Common myeloid progenitor, CD34-positive (primary cell): ENCODE measurements at regions not wholly inside any gene's neighbourhood (a gene's known extent, or its start where the extent isn't known, plus 50 kb on each side); places are given as distances from the start of the nearest gene placed in this dataset.
"Not testable (repeated sequence)": the region's sequence is repeated elsewhere in the genome, so short reads cannot be mapped to it uniquely, and the experiment has no call there.

Experiments used
- CTCF ChIA-PET: fragments of 350-600 bp; sonication (Branson Sonifier 250); formaldehyde crosslinking; loops from one replicate; lab custom pipeline; 2021; ENCODE audit warnings: antibody characterized with exemption; lab: Charles Lee
- POLR2A ChIA-PET: fragments of 350-600 bp; sonication (Branson Sonifier 250); formaldehyde crosslinking; loops from one replicate; lab custom pipeline; 2021; ENCODE audit warnings: antibody characterized with exemption; lab: Charles Lee
- DNase-seq, 3 donors: peaks; one replicate each; pipeline versions ENCODE4 v3.0.0 to v3.0.0-alpha.2; 2013
- H3K27ac ChIP-seq, 2 experiments: 1 replicate in 1 of 2; 2 replicates in 1 of 2; pipeline ENCODE4 v1.7.0; 2013; ENCODE audit warnings: inconsistent platforms in 2 of 2, low read length in 2 of 2, mild to moderate bottlenecking in 2 of 2, low read depth in 1 of 2, moderate library complexity in 1 of 2; ENCODE audit not compliant: severe bottlenecking in 2 of 2, insufficient read depth in 1 of 2, poor library complexity in 1 of 2
- H3K27me3 ChIP-seq, 5 experiments: replicated peaks in 2 of 5; 1 replicate in 3 of 5; 2 replicates in 2 of 5; pipeline versions ENCODE4 v1.6.1 to v1.7.0; 2013; ENCODE audit warnings: low read length in 4 of 5, mild to moderate bottlenecking in 2 of 5, moderate library complexity in 2 of 5, inconsistent platforms in 1 of 5; ENCODE audit not compliant: insufficient read depth in 5 of 5, control insufficient read depth in 4 of 5
- H3K36me3 ChIP-seq, 4 experiments: 1 replicate in 2 of 4; 2 replicates in 2 of 4; pipeline versions ENCODE4 v1.6.1 to v1.7.0; 2013; ENCODE audit warnings: low read length in 3 of 4, control low read depth in 1 of 4, mild to moderate bottlenecking in 1 of 4; ENCODE audit not compliant: control insufficient read depth in 4 of 4, insufficient read depth in 4 of 4
- H3K4me1 ChIP-seq, 4 experiments: 1 replicate in 3 of 4; 2 replicates in 1 of 4; pipeline versions ENCODE4 v1.6.1 to v1.7.1; 2013; ENCODE audit warnings: low read length in 3 of 4, mild to moderate bottlenecking in 3 of 4, control low read depth in 1 of 4, inconsistent platforms in 1 of 4, moderate library complexity in 1 of 4; ENCODE audit not compliant: control insufficient read depth in 4 of 4, insufficient read depth in 4 of 4; ENCODE audit errors: control extremely low read depth in 1 of 4
- H3K4me3 ChIP-seq, 7 experiments: 1 replicate in 4 of 7; 2 replicates in 3 of 7; pipeline versions ENCODE4 v1.5.1 to v1.7.0; 2013; ENCODE audit warnings: mild to moderate bottlenecking in 7 of 7, low read length in 6 of 7, moderate library complexity in 6 of 7, inconsistent platforms in 2 of 7, low read depth in 2 of 7, control low read depth in 1 of 7; ENCODE audit not compliant: insufficient read depth in 4 of 7, control insufficient read depth in 1 of 7; ENCODE audit errors: extremely low read depth in 1 of 7
- H3K9me3 ChIP-seq, 5 experiments: 1 replicate in 4 of 5; 2 replicates in 1 of 5; pipeline versions ENCODE4 v1.6.1 to v1.7.1; 2013; ENCODE audit warnings: low read length in 4 of 5, mild to moderate bottlenecking in 2 of 5, inconsistent platforms in 1 of 5, low read depth in 1 of 5, moderate library complexity in 1 of 5; ENCODE audit not compliant: control insufficient read depth in 4 of 5, insufficient read depth in 2 of 5; ENCODE audit errors: control extremely low read depth in 1 of 5
- WGBS: methylation state at CpG from one replicate; pipeline ENCODE4 v1.1.5; 2013; ENCODE audit not compliant: insufficient coverage; 5-methylcytosine and 5-hydroxymethylcytosine counted together

DNA sequence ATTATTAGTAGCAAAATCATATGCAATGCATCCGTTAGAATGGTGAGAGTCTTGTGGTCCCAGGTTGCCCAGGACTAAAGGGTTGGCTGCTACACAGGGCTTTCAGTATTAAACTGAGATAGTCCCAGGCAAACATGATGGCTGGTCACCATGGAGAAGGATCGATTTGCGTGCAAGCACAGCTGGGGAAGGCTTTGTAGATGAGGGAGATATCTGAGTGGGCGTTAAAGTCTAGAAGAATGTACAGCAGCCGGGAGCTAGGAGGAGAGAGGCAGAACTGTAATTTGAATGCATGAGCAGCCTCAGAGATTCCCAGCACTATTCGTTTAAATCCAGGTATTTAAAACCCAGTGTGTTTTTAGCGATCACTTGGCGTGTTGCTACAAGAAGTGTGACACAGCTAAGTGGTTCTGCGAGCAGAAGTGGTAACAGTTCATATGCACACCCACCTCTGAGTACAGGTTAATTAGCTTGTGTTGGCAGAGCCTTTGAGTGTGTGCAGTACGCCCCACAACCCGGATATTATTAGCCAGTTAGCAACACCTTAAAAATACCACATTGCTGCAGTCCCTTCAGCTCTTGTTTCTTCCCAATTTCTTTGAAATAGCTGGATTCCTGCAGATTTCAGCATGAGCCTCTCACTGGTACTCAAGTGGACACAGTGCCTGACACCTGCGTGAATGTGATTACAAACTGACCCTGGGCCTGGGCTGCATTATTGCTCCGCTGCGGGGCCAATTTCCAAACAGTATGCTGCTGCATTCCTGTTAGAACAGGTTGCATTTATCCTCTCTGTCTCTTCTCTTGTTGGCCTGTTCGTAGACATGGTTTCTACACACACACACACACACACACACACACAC, 67.2 kb upstream of the SCAF4 start:
- 90% methylated on average over 14 of the region's 15 CpGs for WGBS
- ChIA-PET POLR2A (no interaction called here), CTCF (interaction anchor here (0.7 to 0.9 kb wide), 2 partner anchors 13 to 23 kb away, joined by 3 to 4 read pairs; no protein-coding TSS in a partner anchor)
- Histone ChIP-seq H3K9me3 (no peaks in the 10 kb centered on the region), H3K27ac (no peak overlapping the region), H3K4me1 (no peaks in the 10 kb centered on the region), H3K36me3 (no peaks in the 10 kb centered on the region), H3K27me3 (peaks cover 0 to 20% (median 3%) of the 10 kb centered on the region in 5 experiments), H3K4me3 (no peak overlapping the region)
- DNase-seq = no peak

DNA sequence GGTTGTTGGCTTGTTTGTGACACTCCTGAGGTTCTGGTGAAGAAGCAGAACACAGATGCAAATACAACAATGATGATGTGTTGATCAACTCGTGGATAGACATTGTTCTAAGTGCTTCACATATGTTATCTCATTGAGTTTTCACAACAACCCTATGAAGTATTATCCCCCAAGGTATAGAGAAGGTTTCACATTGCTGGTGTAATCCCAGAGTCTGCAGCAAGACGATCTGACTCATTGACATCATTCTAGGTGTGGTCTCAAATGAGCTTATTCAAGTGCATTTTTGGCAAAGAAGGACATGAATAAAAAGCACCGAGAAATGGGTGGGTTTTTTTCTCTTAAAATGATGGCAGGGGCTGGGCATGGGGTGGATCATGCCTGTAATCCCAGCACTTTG, 64.1 kb upstream of the SCAF4 start:
- H3K4me3 ChIP-seq = no peak overlapping the region
- 96% methylated on average over 2 of the region's 3 CpGs for WGBS
- DNase-seq = no peak
- H3K36me3 ChIP-seq = no peaks in the 10 kb centered on the region
- POLR2A ChIA-PET = no interaction called here
- CTCF ChIA-PET = no interaction called here
- H3K4me1 ChIP-seq = no peaks in the 10 kb centered on the region
- no peaks in the 10 kb centered on the region for H3K9me3 ChIP-seq
- H3K27me3 ChIP-seq = peaks cover 0 to 3% (median 0%) of the 10 kb centered on the region in 5 experiments
- H3K27ac ChIP-seq = no peak overlapping the region

GRCh38 chr21:31790420-31790819, 58.5 kb upstream of the SCAF4 start:
- H3K27ac ChIP-seq, DNase-seq, H3K36me3 ChIP-seq, H3K9me3 ChIP-seq, CTCF ChIA-PET, H3K4me3 ChIP-seq, POLR2A ChIA-PET, H3K27me3 ChIP-seq, H3K4me1 ChIP-seq: not testable (repeated sequence)
- 96% methylated on average over 4 of the region's 5 CpGs for WGBS

DNA sequence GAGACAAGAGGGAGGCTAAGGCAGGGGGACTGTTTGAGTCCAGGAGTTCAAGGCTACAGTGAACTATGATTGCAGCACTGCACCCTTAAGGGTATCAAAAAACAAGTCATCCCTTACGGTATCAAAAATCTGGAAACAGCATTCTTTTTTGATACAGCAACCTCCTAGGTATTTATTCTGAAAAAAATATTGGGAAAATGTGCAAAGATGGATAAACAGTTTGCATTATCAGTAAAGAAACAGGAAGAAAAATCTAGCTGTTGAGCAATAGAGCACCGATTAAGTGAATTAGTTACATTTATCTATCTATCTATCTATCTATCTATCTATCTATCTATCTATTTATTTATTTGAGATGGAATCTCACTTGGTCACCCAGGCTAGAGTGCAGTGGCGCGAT, 56.7 kb upstream of the SCAF4 start:
- no peaks in the 10 kb centered on the region for H3K4me1 ChIP-seq
- no peak overlapping the region for H3K27ac ChIP-seq
- CTCF ChIA-PET = no interaction called here
- DNase-seq = no peak
- POLR2A ChIA-PET = no interaction called here
- no peaks in the 10 kb centered on the region for H3K9me3 ChIP-seq
- no peaks in the 10 kb centered on the region for H3K36me3 ChIP-seq
- H3K4me3 ChIP-seq = no peak overlapping the region
- H3K27me3 ChIP-seq = no peaks in the 10 kb centered on the region
- WGBS = no CpG with 5 or more reads among the region's 4 CpGs

- H3K9me3 ChIP-seq, H3K4me1 ChIP-seq, H3K4me3 ChIP-seq, CTCF ChIA-PET, DNase-seq, H3K27ac ChIP-seq, POLR2A ChIA-PET, H3K27me3 ChIP-seq, H3K36me3 ChIP-seq: not testable (repeated sequence)
- 90% methylated on average over 3 of the region's 7 CpGs for WGBS
These were observed 55.8 kb upstream of the SCAF4 start for GRCh38 chr21:31787691-31788090.

DNA sequence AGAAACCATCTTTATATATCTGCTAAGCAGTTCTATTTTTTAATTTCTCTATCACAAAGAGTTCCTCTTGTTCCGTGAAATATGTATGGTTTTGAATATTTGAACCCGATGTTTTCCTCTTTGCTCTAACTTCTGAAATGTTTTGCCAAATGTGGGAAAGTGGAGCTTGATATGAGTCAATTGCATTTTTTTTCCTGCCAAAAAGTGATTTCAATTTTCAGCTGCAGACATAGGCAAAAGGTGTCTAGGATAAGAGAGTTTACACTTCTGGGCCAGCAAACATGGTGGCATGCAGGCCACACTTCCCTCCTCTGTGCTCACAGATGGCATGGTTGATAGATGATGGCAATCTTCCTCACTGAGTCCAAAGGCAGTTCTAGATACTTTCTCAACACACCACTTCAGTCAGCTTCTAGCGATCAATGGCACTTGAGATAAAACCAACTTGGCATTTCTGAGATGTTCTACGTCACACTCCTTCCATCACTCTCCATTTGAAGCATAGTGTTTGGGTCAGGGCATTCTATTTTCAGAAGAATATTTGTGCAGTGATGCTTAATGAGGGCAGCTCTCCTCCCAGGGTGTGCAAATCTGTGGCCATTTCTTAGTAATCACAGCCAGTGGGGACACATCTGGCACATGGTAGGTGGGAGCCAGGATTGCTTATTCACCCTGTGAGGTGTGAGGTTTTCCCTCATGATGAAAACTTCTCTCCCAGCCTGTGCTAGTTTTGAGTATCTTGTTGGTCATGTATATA, 54.4 kb upstream of the SCAF4 start:
- ChIA-PET CTCF (interaction anchor here (0.6 to 1.4 kb wide), 7 partner anchors 9 to 483 kb away, joined by 3 to 9 read pairs (median 3); no protein-coding TSS in a partner anchor), POLR2A (no interaction called here)
- H3K27me3 ChIP-seq = no peaks in the 10 kb centered on the region
- no peak overlapping the region for H3K4me3 ChIP-seq
- WGBS = 54% methylated on average over 2 of the region's 4 CpGs
- H3K36me3 ChIP-seq = no peaks in the 10 kb centered on the region
- peaks cover 0 to 3% (median 0%) of the 10 kb centered on the region in 4 experiments for H3K4me1 ChIP-seq
- no peak overlapping the region for H3K27ac ChIP-seq
- DNase-seq = no peak
- H3K9me3 ChIP-seq = no peaks in the 10 kb centered on the region
